ENCODE measurements at regions not wholly inside any gene's neighbourhood (a gene's known extent, or its start where the extent isn't known, plus 50 kb on each side); places are given as distances from the start of the nearest gene placed in this dataset.

DNA sequence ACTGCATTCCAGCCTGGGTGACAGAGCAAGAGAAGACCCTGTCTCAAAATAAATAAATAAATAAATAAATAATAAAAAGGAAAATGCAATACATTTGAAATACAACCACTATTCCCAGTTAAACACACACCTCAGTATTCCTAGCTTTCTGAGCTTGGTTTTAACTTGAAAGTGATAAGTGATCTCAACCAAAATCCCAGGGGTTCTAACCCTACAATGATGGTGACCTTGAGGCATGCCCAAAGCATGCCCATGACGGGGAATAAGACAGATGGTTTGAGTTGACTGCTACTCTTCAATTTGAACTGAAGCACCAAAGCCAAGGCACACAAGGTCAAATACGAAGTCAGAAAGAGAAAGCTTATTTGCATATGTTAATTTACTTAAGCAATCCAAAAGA, 96.9 kb downstream of the ZFP64 start:
- TF ChIP-seq, protein P1, sequence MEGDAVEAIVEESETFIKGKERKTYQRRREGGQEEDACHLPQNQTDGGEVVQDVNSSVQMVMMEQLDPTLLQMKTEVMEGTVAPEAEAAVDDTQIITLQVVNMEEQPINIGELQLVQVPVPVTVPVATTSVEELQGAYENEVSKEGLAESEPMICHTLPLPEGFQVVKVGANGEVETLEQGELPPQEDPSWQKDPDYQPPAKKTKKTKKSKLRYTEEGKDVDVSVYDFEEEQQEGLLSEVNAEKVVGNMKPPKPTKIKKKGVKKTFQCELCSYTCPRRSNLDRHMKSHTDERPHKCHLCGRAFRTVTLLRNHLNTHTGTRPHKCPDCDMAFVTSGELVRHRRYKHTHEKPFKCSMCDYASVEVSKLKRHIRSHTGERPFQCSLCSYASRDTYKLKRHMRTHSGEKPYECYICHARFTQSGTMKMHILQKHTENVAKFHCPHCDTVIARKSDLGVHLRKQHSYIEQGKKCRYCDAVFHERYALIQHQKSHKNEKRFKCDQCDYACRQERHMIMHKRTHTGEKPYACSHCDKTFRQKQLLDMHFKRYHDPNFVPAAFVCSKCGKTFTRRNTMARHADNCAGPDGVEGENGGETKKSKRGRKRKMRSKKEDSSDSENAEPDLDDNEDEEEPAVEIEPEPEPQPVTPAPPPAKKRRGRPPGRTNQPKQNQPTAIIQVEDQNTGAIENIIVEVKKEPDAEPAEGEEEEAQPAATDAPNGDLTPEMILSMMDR (IDR thresholded peaks at IDR 0.05), result no peak
- no peak for TF ChIP-seq ZFX (IDR thresholded peaks at IDR 0.05; ENCODE audit: borderline replicate concordance)

Measured in 22Rv1 (cell line).